MCF 10A (cell line): ENCODE measurements at regions not wholly inside any gene's neighbourhood (a gene's known extent, or its start where the extent isn't known, plus 50 kb on each side); places are given as distances from the start of the nearest gene placed in this dataset.

ENCODE experiments used
- BruUV-seq: library from RNA; stranded (reverse); fragments of 400-500 nt; replicated peaks from 2 replicates; lab custom pipeline; 2021; lab: Mats Ljungman, UMichigan
- CTCF ChIA-PET: fragments of 300-600 bp; sonication (Branson Sonifier 250); formaldehyde crosslinking; extraction: SDS; loops from one replicate; lab custom pipeline; 2021; ENCODE audit warnings: antibody characterized with exemption, inconsistent platforms; lab: Yijun Ruan, JAX
- POLR2A ChIA-PET: fragments of 300-600, 350-650 bp; sonication (Branson Sonifier 250); formaldehyde crosslinking; extraction: SDS; loops from one replicate; lab custom pipeline; 2020; ENCODE audit warnings: antibody characterized with exemption, inconsistent platforms; lab: Yijun Ruan, JAX
- DNase-seq: peaks from one replicate; pipeline ENCODE4 v3.0.0-alpha.2; 2018; ENCODE audit not compliant: unreplicated experiment
- H3K27ac Mint-ChIP-seq: one replicate; pipeline ENCODE4 v1.8.0; 2022; ENCODE audit warnings: mild to moderate bottlenecking, low read depth, mixed read lengths; ENCODE audit not compliant: unreplicated experiment
- H3K27me3 Mint-ChIP-seq: one replicate; pipeline ENCODE4 v1.8.0; 2022; ENCODE audit warnings: mixed read lengths; ENCODE audit not compliant: insufficient read depth, unreplicated experiment
- H3K36me3 Mint-ChIP-seq: one replicate; pipeline ENCODE4 v1.8.0; 2022; ENCODE audit warnings: mild to moderate bottlenecking, moderate library complexity, mixed read lengths; ENCODE audit not compliant: insufficient read depth, unreplicated experiment
- H3K4me1 Mint-ChIP-seq: one replicate; pipeline ENCODE4 v1.8.0; 2022; ENCODE audit warnings: mixed read lengths; ENCODE audit not compliant: insufficient read depth, unreplicated experiment
- H3K4me3 Mint-ChIP-seq: one replicate; pipeline ENCODE4 v1.8.0; 2022; ENCODE audit warnings: mild to moderate bottlenecking, moderate library complexity, mixed read lengths; ENCODE audit not compliant: unreplicated experiment
- H3K9me3 Mint-ChIP-seq: one replicate; pipeline ENCODE4 v1.8.0; 2022; ENCODE audit warnings: mixed read lengths; ENCODE audit not compliant: unreplicated experiment
- CTCF ChIP-seq: fragments of 200-600 bp; IDR thresholded peaks from one replicate; pipeline ENCODE4 v1.8.0; 2022; ENCODE audit warnings: antibody characterized with exemption, mild to moderate bottlenecking; ENCODE audit not compliant: unreplicated experiment
- intact Hi-C: fragments of 100-400 bp; cut with micrococcal nuclease; formaldehyde crosslinking; loops from 2 replicates; pipeline ENCODE4 v1.14.1; 2022

DNA sequence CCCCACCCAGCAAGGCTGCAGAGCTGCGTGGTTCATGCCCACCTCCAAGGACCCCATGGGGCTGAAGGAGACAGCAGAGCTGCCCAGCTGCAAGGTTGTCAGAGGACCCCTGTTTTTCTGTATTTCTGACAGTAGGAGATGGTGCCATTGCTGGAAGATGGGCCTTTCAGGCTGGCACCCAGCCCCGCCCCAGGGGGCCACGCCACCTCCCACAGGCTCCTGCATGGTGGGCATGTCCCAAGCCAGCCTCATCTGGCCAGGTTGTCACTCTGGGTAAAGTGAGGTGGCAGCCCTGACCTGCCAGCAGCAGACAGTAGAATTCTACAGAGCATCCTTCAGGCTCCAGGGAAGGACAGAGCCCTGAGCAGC lies 75.5 kb upstream of the RET start:
- CTCF ChIA-PET, result no interaction called here
- no TSS peak for BruUV-seq
- intact Hi-C loops, result no loop called here
- H3K9me3 Mint-ChIP-seq, result no peaks in the 10 kb centered on the region
- POLR2A ChIA-PET, result no interaction called here
- H3K4me1 Mint-ChIP-seq, result no peaks in the 10 kb centered on the region
- H3K27me3 Mint-ChIP-seq, result no peaks in the 10 kb centered on the region
- no peak overlapping the region for H3K27ac Mint-ChIP-seq
- no peak for TF ChIP-seq CTCF
- no peaks in the 10 kb centered on the region for H3K36me3 Mint-ChIP-seq
- H3K4me3 Mint-ChIP-seq, result no peak overlapping the region
- DNase-seq, result no peak

GRCh38 chr10:43002596-43002995 lies 74.3 kb upstream of the RET start:
- ChIA-PET CTCF (no interaction called here), POLR2A (no interaction called here)
- H3K4me3 Mint-ChIP-seq, result no peak overlapping the region
- BruUV-seq, result no TSS peak
- H3K27ac Mint-ChIP-seq, result no peak overlapping the region
- no peaks in the 10 kb centered on the region for H3K4me1 Mint-ChIP-seq
- no peaks in the 10 kb centered on the region for H3K27me3 Mint-ChIP-seq
- no peak for TF ChIP-seq CTCF
- no peaks in the 10 kb centered on the region for H3K36me3 Mint-ChIP-seq
- DNase-seq, result no peak
- intact Hi-C loops, result no loop called here
- H3K9me3 Mint-ChIP-seq, result no peaks in the 10 kb centered on the region

DNA sequence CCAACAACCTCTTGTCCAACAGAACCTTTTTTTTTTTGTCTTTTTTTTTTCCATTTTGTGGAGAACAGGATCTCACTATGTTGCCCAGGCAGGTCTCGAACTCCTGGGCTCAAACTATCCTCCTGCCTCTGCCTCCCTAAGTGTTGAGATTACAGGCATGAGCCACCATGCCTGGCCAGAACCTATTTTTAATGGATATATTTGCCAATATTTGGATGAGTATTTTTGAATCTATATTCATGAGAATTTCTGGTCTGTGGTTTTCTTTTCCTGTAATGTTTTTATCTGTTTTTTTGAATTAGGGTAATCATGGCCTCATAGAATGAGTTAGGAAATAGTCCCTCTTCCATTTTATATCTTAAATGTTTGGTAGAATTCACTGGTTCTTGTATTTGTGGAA lies 70.4 kb upstream of the RET start:
- intact Hi-C loops, result no loop called here
- POLR2A ChIA-PET, result no interaction called here

GRCh38 chr10:43012578-43012977 lies 64.3 kb upstream of the RET start:
- H3K36me3 Mint-ChIP-seq, result no peaks in the 10 kb centered on the region
- no peak for TF ChIP-seq CTCF
- no peak overlapping the region for H3K27ac Mint-ChIP-seq

More for the DNA sequence above, 70.4 kb upstream of the RET start:
- TF ChIP-seq CTCF, result no peak
- H3K27me3 Mint-ChIP-seq, result no peaks in the 10 kb centered on the region
- H3K9me3 Mint-ChIP-seq, result no peaks in the 10 kb centered on the region
- no peak overlapping the region for H3K4me3 Mint-ChIP-seq
- CTCF ChIA-PET, result no interaction called here
- H3K4me1 Mint-ChIP-seq, result no peaks in the 10 kb centered on the region
- no TSS peak for BruUV-seq
- H3K36me3 Mint-ChIP-seq, result no peaks in the 10 kb centered on the region
- H3K27ac Mint-ChIP-seq, result no peak overlapping the region
- no peak for DNase-seq

More at GRCh38 chr10:43012578-43012977, 64.3 kb upstream of the RET start:
- POLR2A ChIA-PET, result no interaction called here
- no peaks in the 10 kb centered on the region for H3K27me3 Mint-ChIP-seq
- CTCF ChIA-PET, result no interaction called here
- H3K9me3 Mint-ChIP-seq, result peaks cover 14% of the 10 kb centered on the region
- no peak overlapping the region for H3K4me3 Mint-ChIP-seq
- no TSS peak for BruUV-seq
- DNase-seq, result no peak
- intact Hi-C loops, result no loop called here
- no peaks in the 10 kb centered on the region for H3K4me1 Mint-ChIP-seq
